ENCODE measurements at regions not wholly inside any gene's neighbourhood (a gene's known extent, or its start where the extent isn't known, plus 50 kb on each side); places are given as distances from the start of the nearest gene placed in this dataset.
"Not testable (repeated sequence)": the region's sequence is repeated elsewhere in the genome, so short reads cannot be mapped to it uniquely, and the experiment has no call there.

DNA sequence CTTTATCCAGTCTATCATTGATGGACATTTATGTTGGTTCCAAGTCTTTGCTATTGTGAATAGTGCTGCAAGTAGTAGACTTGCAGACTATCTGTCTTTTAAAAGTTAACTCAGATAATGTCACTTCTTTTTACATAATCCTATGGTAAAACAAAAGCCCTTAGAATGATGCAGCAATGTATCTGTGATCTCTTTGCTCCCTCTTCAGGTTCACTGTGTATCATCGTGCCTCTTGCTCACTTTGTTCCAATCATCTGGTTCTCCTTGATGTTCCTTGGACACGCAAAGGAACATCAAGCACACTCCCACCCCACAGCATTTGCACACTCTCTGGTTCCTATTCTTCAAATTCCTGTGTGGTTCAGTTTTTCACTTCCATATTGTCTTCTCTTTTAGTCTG is 472.5 kb upstream of the ZNF804A start:
- H3K9me3 ChIP-seq (ENCODE audit: control insufficient read depth, low read depth, low read length) = no peaks in the 10 kb centered on the region
- H3K9ac ChIP-seq (ENCODE audit: low read length) = no peak overlapping the region
- no peak overlapping the region for H3K4me3 ChIP-seq (ENCODE audit: low read length)
- H3K4me1 ChIP-seq (ENCODE audit: control insufficient read depth, low read depth, low read length) = no peaks in the 10 kb centered on the region
- no peaks in the 10 kb centered on the region for H3K27me3 ChIP-seq (ENCODE audit: control insufficient read depth, insufficient read depth, low read length)
- H3K36me3 ChIP-seq (ENCODE audit: control insufficient read depth, low read depth, low read length) = no peaks in the 10 kb centered on the region
- no peak overlapping the region for H3K27ac ChIP-seq (ENCODE audit: low read length)

DNA sequence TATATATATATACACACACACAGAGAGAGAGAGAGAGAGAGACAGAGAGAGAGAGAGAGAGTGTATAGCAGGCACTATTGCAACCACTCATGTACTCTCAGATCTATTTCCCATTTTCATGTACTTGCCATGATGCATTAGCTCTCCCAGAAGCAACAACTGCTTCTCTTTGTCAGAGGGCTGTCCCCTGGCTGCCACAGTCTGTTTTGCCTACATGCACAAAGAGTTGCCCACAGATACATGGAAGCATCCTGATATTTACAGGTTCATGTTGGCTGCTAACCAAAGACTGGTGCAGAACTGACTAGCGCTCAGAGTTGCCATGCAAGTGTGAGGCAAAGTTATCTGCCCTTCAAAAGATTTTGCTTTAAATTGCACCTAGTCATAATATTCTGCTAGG is 469.3 kb upstream of the ZNF804A start:
- Histone ChIP-seq H3K9ac (ENCODE audit: low read length) (no peak overlapping the region), H3K4me1 (ENCODE audit: control insufficient read depth, low read depth, low read length) (no peaks in the 10 kb centered on the region), H3K4me3 (ENCODE audit: low read length) (no peak overlapping the region), H3K36me3 (ENCODE audit: control insufficient read depth, low read depth, low read length) (no peaks in the 10 kb centered on the region), H3K27ac (ENCODE audit: low read length) (no peak overlapping the region), H3K9me3 (ENCODE audit: control insufficient read depth, low read depth, low read length) (no peaks in the 10 kb centered on the region), H3K27me3 (ENCODE audit: control insufficient read depth, insufficient read depth, low read length) (no peaks in the 10 kb centered on the region)

DNA sequence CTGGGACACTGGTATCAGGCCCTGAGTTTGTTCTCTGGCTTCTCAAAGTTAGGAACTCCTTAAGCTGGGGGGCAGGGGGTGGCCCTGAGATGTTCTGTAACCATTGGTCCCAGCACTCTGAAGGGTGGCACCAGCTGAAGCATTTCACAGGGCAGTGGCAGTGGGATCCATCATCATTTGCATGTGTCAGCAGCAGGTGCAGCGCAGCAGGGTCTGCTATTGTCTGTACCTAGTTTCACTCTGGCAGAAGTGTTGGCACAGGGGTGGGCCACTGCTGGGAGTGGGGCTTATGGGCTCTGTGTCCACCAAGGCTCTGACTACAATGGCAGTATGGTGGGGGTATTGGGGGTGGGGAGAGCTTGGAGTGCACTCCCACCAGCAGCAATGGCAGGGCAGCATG is 460.4 kb upstream of the ZNF804A start:
- no peaks in the 10 kb centered on the region for H3K9me3 ChIP-seq (ENCODE audit: control insufficient read depth, low read depth, low read length)
- no peak overlapping the region for H3K4me3 ChIP-seq (ENCODE audit: low read length)
- H3K27ac ChIP-seq (ENCODE audit: low read length) = no peak overlapping the region
- H3K36me3 ChIP-seq (ENCODE audit: control insufficient read depth, low read depth, low read length) = no peaks in the 10 kb centered on the region
- H3K27me3 ChIP-seq (ENCODE audit: control insufficient read depth, insufficient read depth, low read length) = no peaks in the 10 kb centered on the region
- H3K4me1 ChIP-seq (ENCODE audit: control insufficient read depth, low read depth, low read length) = no peaks in the 10 kb centered on the region
- H3K9ac ChIP-seq (ENCODE audit: low read length) = no peak overlapping the region

DNA sequence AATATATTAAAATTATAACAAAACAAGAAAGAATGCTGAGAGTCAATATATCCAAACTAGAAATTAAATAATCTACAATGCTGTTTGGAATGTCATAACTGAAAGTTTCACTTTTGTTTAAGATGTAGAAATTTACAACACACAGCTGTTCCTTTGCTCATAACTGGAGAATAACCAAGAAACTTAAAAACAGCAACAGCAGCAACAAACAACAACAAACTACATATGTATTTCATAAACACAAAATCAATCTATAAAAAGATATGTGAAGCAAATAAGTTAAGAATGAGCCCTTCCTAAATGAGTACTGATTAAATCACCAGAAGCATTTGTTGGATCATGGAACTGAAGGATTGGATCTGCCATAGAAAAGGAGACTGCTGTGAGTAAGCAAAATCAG is 456.5 kb upstream of the ZNF804A start:
- Histone ChIP-seq H3K4me3 (ENCODE audit: low read length) (no peak overlapping the region), H3K36me3 (ENCODE audit: control insufficient read depth, low read depth, low read length) (no peaks in the 10 kb centered on the region), H3K27ac (ENCODE audit: low read length) (no peak overlapping the region), H3K27me3 (ENCODE audit: control insufficient read depth, insufficient read depth, low read length) (no peaks in the 10 kb centered on the region), H3K9ac (ENCODE audit: low read length) (no peak overlapping the region), H3K4me1 (ENCODE audit: control insufficient read depth, low read depth, low read length) (no peaks in the 10 kb centered on the region), H3K9me3 (ENCODE audit: control insufficient read depth, low read depth, low read length) (no peaks in the 10 kb centered on the region)

DNA sequence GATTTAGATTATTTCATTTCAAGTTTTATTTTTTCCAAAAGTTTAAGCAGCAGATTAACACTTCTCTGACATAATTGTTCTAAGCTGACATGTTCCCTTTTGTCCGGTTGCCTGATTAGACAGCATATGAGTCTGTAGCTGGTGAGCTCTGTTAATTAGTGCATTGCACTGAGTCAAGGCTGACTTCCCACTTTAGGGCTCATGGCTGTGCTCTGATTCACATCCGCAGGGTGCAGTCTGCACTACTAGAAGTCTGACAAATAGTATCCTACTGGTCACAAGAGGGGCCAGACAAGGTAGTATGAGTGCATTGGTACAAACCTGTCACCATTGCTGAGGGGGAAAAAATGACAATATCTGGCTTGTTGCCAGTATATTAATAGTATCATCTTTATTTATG is 443.9 kb upstream of the ZNF804A start:
- Histone ChIP-seq H3K27ac (ENCODE audit: low read length) (no peak overlapping the region), H3K4me1 (ENCODE audit: control insufficient read depth, low read depth, low read length) (peaks cover 10% of the 10 kb centered on the region), H3K4me3 (ENCODE audit: low read length) (no peak overlapping the region), H3K27me3 (ENCODE audit: control insufficient read depth, insufficient read depth, low read length) (no peaks in the 10 kb centered on the region), H3K36me3 (ENCODE audit: control insufficient read depth, low read depth, low read length) (no peaks in the 10 kb centered on the region), H3K9ac (ENCODE audit: low read length) (no peak overlapping the region), H3K9me3 (ENCODE audit: control insufficient read depth, low read depth, low read length) (no peaks in the 10 kb centered on the region)

DNA sequence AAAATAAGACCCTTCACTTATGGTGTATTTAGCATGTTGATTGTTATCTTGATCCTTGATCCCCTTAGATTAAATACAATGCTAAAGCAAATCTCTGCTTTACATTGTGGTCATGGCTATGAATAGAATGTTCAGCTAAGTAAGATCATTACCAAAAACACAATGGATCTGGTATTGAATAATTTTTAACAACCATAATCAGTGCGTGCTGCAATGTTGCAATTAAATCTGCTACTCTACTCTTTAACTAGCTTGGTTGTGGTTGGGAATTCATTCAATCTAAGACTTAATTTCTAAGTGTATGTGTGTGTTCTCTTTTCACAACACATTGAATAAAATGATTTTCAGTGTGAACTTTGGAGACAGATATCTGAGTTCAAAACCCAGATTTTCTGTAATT is 442.5 kb upstream of the ZNF804A start:
- H3K27me3 ChIP-seq (ENCODE audit: control insufficient read depth, insufficient read depth, low read length) = no peaks in the 10 kb centered on the region
- no peak overlapping the region for H3K27ac ChIP-seq (ENCODE audit: low read length)
- peaks cover 10% of the 10 kb centered on the region for H3K4me1 ChIP-seq (ENCODE audit: control insufficient read depth, low read depth, low read length)
- H3K4me3 ChIP-seq (ENCODE audit: low read length) = no peak overlapping the region
- no peaks in the 10 kb centered on the region for H3K9me3 ChIP-seq (ENCODE audit: control insufficient read depth, low read depth, low read length)
- H3K9ac ChIP-seq (ENCODE audit: low read length) = no peak overlapping the region
- H3K36me3 ChIP-seq (ENCODE audit: control insufficient read depth, low read depth, low read length) = no peaks in the 10 kb centered on the region

DNA sequence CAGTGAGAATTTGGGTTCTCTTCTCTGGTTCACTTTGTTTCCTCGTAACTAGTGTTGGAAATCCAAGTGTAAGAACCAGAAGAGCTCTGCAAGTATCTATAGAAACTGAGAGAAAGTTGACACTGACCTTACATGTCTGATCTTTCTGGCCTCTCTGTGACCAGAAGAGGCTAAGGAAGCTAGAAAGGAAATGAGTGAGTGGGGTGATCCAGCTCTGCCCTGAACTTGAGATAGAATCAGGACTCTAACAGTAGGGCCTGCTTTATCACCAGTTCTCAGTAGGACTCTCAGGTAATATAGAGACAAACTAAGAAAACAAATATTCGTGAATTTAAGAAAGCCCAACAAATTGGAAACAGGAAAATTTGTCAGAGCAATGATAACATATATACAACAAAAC is 441.2 kb upstream of the ZNF804A start:
- Histone ChIP-seq H3K27me3 (ENCODE audit: control insufficient read depth, insufficient read depth, low read length) (no peaks in the 10 kb centered on the region), H3K4me3 (ENCODE audit: low read length) (no peak overlapping the region), H3K27ac (ENCODE audit: low read length) (no peak overlapping the region), H3K9ac (ENCODE audit: low read length) (no peak overlapping the region), H3K9me3 (ENCODE audit: control insufficient read depth, low read depth, low read length) (no peaks in the 10 kb centered on the region), H3K36me3 (ENCODE audit: control insufficient read depth, low read depth, low read length) (no peaks in the 10 kb centered on the region), H3K4me1 (ENCODE audit: control insufficient read depth, low read depth, low read length) (peaks cover 10% of the 10 kb centered on the region)

DNA sequence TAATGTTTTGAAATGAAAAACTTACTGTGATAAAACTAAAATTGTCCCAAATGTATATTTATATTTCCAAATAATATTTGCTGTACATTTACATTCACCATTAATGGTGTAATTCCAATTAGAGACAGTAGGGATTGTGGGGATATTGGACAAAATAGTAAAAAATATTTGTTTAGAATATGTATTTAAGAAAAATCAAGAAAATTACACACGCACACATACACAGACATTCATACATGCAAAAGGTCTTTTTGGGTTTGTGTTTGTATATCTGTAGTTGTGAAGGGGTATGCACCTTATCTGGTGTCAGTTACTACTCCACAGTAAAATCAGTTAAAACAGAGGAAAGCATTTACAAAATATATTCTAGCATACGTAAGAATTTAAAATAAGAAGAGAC is 435.9 kb upstream of the ZNF804A start:
- H3K4me3 ChIP-seq (ENCODE audit: low read length) = no peak overlapping the region
- no peaks in the 10 kb centered on the region for H3K9me3 ChIP-seq (ENCODE audit: control insufficient read depth, low read depth, low read length)
- H3K4me1 ChIP-seq (ENCODE audit: control insufficient read depth, low read depth, low read length) = no peaks in the 10 kb centered on the region
- no peaks in the 10 kb centered on the region for H3K36me3 ChIP-seq (ENCODE audit: control insufficient read depth, low read depth, low read length)
- no peak overlapping the region for H3K27ac ChIP-seq (ENCODE audit: low read length)
- no peak overlapping the region for H3K9ac ChIP-seq (ENCODE audit: low read length)
- H3K27me3 ChIP-seq (ENCODE audit: control insufficient read depth, insufficient read depth, low read length) = no peaks in the 10 kb centered on the region

DNA sequence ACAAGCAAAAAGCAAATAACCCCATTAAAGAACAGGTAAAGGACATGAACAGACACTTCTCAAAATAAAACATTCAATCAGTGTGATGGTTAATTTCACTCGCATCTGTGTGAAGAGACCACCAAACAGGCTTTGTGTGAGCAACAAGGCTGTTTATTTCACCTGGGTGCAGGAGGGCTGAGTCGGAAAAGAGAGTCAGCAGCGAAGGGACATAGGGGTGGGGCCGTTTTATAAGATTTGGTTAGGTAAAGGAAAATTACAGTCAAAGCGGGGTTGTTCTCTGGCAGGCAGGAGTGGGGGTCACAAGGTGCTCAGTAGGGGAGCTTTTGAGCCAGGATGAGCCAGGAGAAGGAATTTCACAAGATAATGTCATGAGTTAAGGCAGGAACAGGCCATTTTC is 429.5 kb upstream of the ZNF804A start:
- not testable (repeated sequence) for H3K4me3 ChIP-seq (ENCODE audit: low read length); H3K27me3 ChIP-seq (ENCODE audit: control insufficient read depth, insufficient read depth, low read length); H3K36me3 ChIP-seq (ENCODE audit: control insufficient read depth, low read depth, low read length); H3K9ac ChIP-seq (ENCODE audit: low read length); H3K4me1 ChIP-seq (ENCODE audit: control insufficient read depth, low read depth, low read length); H3K9me3 ChIP-seq (ENCODE audit: control insufficient read depth, low read depth, low read length); H3K27ac ChIP-seq (ENCODE audit: low read length)

DNA sequence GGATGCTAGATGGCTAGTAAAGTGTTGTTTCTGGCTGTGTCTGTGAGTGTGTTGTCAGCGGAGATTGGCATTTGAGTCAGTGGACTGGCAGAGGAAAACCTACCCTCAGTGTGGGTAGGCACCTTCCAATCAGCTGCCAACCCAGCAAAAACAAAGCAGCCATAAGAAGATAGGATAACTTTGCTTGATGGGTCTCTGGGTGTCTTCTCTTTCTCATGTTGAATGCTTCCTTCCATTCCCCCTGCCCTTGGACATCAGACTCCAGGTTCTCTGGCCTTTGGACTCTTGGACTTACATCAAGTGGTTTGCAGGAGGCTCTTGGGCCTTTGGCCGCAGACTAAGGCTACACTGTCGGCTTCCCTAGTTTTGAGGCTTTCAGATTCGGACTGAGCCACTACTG is 429.0 kb upstream of the ZNF804A start:
- Histone ChIP-seq H3K4me3 (ENCODE audit: low read length) (no peak overlapping the region), H3K4me1 (ENCODE audit: control insufficient read depth, low read depth, low read length) (peaks cover 2% of the 10 kb centered on the region), H3K27me3 (ENCODE audit: control insufficient read depth, insufficient read depth, low read length) (no peaks in the 10 kb centered on the region), H3K27ac (ENCODE audit: low read length) (no peak overlapping the region), H3K9ac (ENCODE audit: low read length) (no peak overlapping the region), H3K9me3 (ENCODE audit: control insufficient read depth, low read depth, low read length) (no peaks in the 10 kb centered on the region), H3K36me3 (ENCODE audit: control insufficient read depth, low read depth, low read length) (no peaks in the 10 kb centered on the region)

DNA sequence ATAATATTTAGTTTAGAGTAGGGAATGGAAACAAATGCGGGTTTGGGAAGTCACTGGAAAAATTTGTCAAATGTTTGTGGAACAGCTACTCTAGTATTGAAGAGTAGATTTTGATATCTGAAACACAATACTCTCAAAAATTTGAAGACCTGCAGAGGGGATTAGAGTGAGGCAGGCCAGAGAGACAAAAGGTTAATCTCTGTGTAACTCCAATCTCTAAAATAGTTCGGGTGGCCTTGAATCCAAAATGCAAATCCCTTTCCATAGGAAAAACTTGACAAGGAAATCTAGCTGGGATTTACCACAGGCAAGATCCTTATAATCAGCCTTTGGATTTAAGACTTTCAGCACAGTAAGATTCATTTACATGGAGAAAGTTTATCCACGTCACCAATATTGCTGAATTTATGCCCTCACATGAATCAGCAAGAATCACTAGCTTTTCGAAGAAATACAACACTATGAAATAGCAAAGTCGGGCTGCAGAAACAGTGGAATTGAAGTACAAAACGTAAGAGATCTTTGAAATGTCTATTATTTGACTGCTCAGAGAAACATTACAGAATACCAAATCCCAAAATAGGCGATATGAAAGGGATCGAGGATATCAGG is 423.7 kb upstream of the ZNF804A start:
- Histone ChIP-seq H3K4me1 (ENCODE audit: control insufficient read depth, low read depth, low read length) (peaks cover 6% of the 10 kb centered on the region), H3K36me3 (ENCODE audit: control insufficient read depth, low read depth, low read length) (no peaks in the 10 kb centered on the region), H3K9me3 (ENCODE audit: control insufficient read depth, low read depth, low read length) (no peaks in the 10 kb centered on the region), H3K4me3 (ENCODE audit: low read length) (no peak overlapping the region), H3K27ac (ENCODE audit: low read length) (no peak overlapping the region), H3K9ac (ENCODE audit: low read length) (no peak overlapping the region), H3K27me3 (ENCODE audit: control insufficient read depth, insufficient read depth, low read length) (no peaks in the 10 kb centered on the region)

DNA sequence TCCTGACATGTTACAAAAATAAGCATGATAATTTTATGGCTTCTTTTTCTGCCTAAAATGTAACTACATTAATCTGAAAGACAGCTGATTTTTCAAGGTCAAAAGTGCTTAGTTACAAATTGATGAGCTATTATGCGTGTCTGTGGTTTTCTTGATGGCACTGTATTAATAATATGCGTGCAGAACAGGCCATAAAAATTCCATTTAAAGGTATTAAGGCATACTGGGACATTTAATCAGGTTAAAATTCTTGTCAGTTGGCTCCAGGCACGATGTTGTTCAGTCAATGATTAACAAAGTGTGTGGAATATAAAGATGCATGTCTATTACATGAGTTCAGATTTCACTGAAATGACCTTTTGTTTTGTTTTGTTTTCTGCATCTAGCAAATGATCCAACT is 420.1 kb upstream of the ZNF804A start:
- no peak overlapping the region for H3K4me3 ChIP-seq (ENCODE audit: low read length)
- no peaks in the 10 kb centered on the region for H3K36me3 ChIP-seq (ENCODE audit: control insufficient read depth, low read depth, low read length)
- H3K9me3 ChIP-seq (ENCODE audit: control insufficient read depth, low read depth, low read length) = peaks cover 3% of the 10 kb centered on the region
- peaks cover 6% of the 10 kb centered on the region for H3K4me1 ChIP-seq (ENCODE audit: control insufficient read depth, low read depth, low read length)
- H3K27ac ChIP-seq (ENCODE audit: low read length) = no peak overlapping the region
- H3K27me3 ChIP-seq (ENCODE audit: control insufficient read depth, insufficient read depth, low read length) = no peaks in the 10 kb centered on the region
- H3K9ac ChIP-seq (ENCODE audit: low read length) = no peak overlapping the region

Measured in iPS-18a (cell line).